AG09319 (cell line): ENCODE measurements at regions not wholly inside any gene's neighbourhood (a gene's known extent, or its start where the extent isn't known, plus 50 kb on each side); places are given as distances from the start of the nearest gene placed in this dataset.
"Not testable (repeated sequence)": the region's sequence is repeated elsewhere in the genome, so short reads cannot be mapped to it uniquely, and the experiment has no call there.

Source experiments
- DNase-seq: peaks from one replicate; pipeline ENCODE4 v3.0.0-alpha.2; 2010; ENCODE audit warnings: low read depth; ENCODE audit errors: extremely low read depth
- TF ChIP-seq, protein P1 (sequence below): IDR thresholded peaks from 2 replicates; pipeline ENCODE4 v1.5.1; 2011; ENCODE audit warnings: low read depth, mild to moderate bottlenecking, inconsistent platforms, low read length, moderate library complexity

DNA sequence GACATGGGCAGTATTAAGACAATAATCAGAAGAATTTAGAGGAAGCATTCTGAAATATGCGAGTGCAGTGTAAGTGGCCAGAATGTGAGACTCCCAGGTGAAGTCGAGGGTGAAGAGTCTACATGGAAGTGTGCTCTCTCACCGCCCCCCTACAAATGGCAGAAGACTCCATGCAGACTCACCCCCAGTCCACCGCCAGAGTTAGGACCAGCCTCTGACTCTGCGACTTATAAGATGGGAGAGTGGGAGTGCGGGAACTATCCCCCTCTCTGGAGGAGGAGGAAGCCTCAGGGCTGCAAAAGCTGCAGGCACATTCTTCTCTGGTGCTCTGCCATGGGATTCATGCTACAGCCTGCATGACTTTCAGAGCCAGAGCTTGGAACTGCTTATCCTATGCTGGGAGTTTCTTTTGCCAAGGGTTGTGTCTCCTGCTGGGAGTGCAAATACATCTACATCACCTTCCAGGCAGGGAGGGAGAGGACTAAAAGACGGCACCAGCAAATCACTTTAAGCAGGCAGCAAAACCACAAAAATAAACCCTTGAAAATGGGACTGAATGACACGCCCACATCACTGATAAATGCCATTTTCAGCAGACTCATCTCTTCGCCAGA lies 206.7 kb upstream of the SULF2 start:
- TF ChIP-seq, protein P1, sequence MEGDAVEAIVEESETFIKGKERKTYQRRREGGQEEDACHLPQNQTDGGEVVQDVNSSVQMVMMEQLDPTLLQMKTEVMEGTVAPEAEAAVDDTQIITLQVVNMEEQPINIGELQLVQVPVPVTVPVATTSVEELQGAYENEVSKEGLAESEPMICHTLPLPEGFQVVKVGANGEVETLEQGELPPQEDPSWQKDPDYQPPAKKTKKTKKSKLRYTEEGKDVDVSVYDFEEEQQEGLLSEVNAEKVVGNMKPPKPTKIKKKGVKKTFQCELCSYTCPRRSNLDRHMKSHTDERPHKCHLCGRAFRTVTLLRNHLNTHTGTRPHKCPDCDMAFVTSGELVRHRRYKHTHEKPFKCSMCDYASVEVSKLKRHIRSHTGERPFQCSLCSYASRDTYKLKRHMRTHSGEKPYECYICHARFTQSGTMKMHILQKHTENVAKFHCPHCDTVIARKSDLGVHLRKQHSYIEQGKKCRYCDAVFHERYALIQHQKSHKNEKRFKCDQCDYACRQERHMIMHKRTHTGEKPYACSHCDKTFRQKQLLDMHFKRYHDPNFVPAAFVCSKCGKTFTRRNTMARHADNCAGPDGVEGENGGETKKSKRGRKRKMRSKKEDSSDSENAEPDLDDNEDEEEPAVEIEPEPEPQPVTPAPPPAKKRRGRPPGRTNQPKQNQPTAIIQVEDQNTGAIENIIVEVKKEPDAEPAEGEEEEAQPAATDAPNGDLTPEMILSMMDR: no peak
- no peak for DNase-seq

GRCh38 chr20:47990507-47991150 lies 205.3 kb upstream of the SULF2 start:
- TF ChIP-seq, protein P1: no peak
- no peak for DNase-seq

- TF ChIP-seq, protein P1: no peak
- no peak for DNase-seq
Measured at GRCh38 chr20:47989957-47990356, 204.7 kb upstream of the SULF2 start.

- DNase-seq: no peak
- TF ChIP-seq, protein P1: no peak
Measured at GRCh38 chr20:47988676-47989075, 203.4 kb upstream of the SULF2 start.

DNA sequence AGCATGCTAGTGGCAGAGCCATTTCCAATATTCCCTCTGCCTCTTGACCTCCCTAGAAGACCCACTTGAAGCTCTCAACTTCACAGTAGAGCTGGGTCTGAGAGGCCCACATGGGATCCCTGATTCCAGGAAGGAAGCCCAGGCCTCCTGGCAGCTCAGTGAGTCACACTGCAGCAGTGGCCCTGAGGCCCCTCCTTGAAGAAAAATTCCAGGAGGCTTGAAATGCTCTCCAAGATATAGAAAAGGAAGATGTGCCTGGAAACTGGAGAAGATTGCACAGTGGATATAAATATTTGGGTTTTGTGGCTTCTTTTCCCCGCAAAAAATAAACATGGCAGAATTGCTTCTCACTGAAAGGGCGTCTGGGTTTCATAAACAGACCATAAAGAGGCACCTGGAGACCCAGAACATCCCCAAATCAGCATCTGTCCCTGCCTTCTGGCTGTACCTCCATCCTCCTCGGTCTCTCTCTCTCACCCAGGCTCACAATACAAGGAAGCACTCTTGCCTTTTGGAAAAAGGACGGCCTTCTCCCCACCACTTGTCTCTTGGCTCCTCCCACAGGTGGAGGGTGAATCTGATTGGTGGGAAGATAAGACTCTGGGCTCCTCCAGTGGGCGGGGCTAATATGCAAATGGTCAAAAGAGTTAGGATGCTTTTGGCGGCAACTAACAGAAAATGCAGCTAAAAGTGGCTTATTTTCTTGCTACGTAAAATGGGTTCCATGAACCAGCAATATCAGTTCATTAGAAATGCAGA lies 200.0 kb upstream of the SULF2 start:
- DNase-seq: peak; percentile 14
- TF ChIP-seq, protein P1: no peak

DNA sequence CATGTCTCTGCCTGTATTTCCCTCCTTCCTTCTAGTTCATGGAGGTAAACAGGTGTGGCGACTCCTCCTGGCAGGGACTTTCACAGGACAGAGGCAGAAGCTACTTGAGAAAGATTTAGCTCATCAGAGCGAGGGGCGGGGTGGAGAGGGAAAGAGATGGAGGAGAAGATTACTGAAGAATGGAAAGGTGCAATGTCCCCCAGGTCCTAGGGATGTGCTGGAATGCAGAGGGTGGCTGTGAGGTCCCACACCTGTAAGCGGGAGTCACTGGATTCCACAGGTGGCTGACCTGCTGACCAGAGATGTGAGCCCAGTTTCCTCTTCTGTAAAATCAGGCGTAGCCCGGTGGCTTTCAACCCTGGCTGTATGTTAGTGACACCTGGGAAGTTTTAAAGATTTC lies 199.2 kb upstream of the SULF2 start:
- TF ChIP-seq, protein P1: no peak
- DNase-seq: no peak

GRCh38 chr20:47983642-47984041 lies 198.4 kb upstream of the SULF2 start:
- not testable (repeated sequence) for DNase-seq
